GM12874 (cell line): ENCODE measurements at regions not wholly inside any gene's neighbourhood (a gene's known extent, or its start where the extent isn't known, plus 50 kb on each side); places are given as distances from the start of the nearest gene placed in this dataset.

Experiments
- CTCF ChIP-seq: IDR thresholded peaks from 2 replicates; pipeline ENCODE4 v1.5.1; 2011; ENCODE audit warnings: low read depth, mild to moderate bottlenecking, control low read depth, low read length, moderate library complexity; ENCODE audit not compliant: insufficient read depth

GRCh38 chr19:29364224-29364726 lies 151.3 kb upstream of the UQCRFS1 start:
- TF ChIP-seq CTCF = no peak

- no peak for TF ChIP-seq CTCF
Measured at GRCh38 chr19:29364999-29365398, 152.0 kb upstream of the UQCRFS1 start.

GRCh38 chr19:29365836-29366417 lies 153.0 kb upstream of the UQCRFS1 start:
- no peak for TF ChIP-seq CTCF

- TF ChIP-seq CTCF = no peak
Measured at GRCh38 chr19:29366757-29367156, 153.8 kb upstream of the UQCRFS1 start.

- TF ChIP-seq CTCF = no peak
Measured at GRCh38 chr19:29367791-29368222, 154.9 kb upstream of the UQCRFS1 start.

- TF ChIP-seq CTCF = no peak
Measured at GRCh38 chr19:29370276-29370675, 155.5 kb upstream of the VSTM2B start.

- no peak for TF ChIP-seq CTCF
Measured at GRCh38 chr19:29371251-29372090, 154.3 kb upstream of the VSTM2B start.
